Thyroid gland (tissue), 4 donors: ENCODE measurements at regions not wholly inside any gene's neighbourhood (a gene's known extent, or its start where the extent isn't known, plus 50 kb on each side); places are given as distances from the start of the nearest gene placed in this dataset.

Source experiments
- POLR2A ChIP-seq, 2 donors: fragments of 450-650 bp; IDR thresholded peaks; one replicate each; pipeline ENCODE4 v1.6.1; 2017; ENCODE audit warnings: antibody characterized with exemption in 2 of 2, mild to moderate bottlenecking in 2 of 2, moderate library complexity in 1 of 2
- TF ChIP-seq, protein P1 (sequence below), 6 experiments: fragments of 200-600 bp in 3 of 6; fragments of 450-650 bp in 3 of 6; sonication (generic) in 3 of 6; IDR thresholded peaks; one replicate each; pipeline ENCODE4 v1.5.1; 2016 to 2019; ENCODE audit warnings: antibody characterized with exemption in 6 of 6, mild to moderate bottlenecking in 2 of 6, inconsistent platforms in 1 of 6, moderate library complexity in 1 of 6

GRCh38 chr12:80988986-80989385 is 51.3 kb upstream of the LIN7A start:
- TF ChIP-seq, protein P1, sequence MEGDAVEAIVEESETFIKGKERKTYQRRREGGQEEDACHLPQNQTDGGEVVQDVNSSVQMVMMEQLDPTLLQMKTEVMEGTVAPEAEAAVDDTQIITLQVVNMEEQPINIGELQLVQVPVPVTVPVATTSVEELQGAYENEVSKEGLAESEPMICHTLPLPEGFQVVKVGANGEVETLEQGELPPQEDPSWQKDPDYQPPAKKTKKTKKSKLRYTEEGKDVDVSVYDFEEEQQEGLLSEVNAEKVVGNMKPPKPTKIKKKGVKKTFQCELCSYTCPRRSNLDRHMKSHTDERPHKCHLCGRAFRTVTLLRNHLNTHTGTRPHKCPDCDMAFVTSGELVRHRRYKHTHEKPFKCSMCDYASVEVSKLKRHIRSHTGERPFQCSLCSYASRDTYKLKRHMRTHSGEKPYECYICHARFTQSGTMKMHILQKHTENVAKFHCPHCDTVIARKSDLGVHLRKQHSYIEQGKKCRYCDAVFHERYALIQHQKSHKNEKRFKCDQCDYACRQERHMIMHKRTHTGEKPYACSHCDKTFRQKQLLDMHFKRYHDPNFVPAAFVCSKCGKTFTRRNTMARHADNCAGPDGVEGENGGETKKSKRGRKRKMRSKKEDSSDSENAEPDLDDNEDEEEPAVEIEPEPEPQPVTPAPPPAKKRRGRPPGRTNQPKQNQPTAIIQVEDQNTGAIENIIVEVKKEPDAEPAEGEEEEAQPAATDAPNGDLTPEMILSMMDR (IDR thresholded peaks at IDR 0.05) = no peak
- no peak for TF ChIP-seq POLR2A (IDR thresholded peaks at IDR 0.05)
